Hepatocyte (in vitro differentiated cells): ENCODE measurements at regions not wholly inside any gene's neighbourhood (a gene's known extent, or its start where the extent isn't known, plus 50 kb on each side); places are given as distances from the start of the nearest gene placed in this dataset.

Experiments
- DNase-seq: peaks from one replicate; pipeline ENCODE4 v3.0.0-alpha.2; 2016; ENCODE audit warnings: low spot score
- H2AFZ ChIP-seq: fragments of 200-600 bp; sonication (generic); 2 replicates; pipeline ENCODE4 v1.6.0; 2016; ENCODE audit warnings: antibody characterized with exemption, mild to moderate bottlenecking
- H3K27ac ChIP-seq: fragments of 200-600 bp; sonication (generic); 2 replicates; pipeline ENCODE4 v1.5.1; 2016; ENCODE audit warnings: mild to moderate bottlenecking
- H3K27me3 ChIP-seq: fragments of 200-600 bp; sonication (generic); 2 replicates; pipeline ENCODE4 v1.6.1; 2016
- H3K36me3 ChIP-seq: fragments of 200-600 bp; sonication (generic); replicated peaks from 2 replicates; pipeline ENCODE4 v1.5.1; 2016; ENCODE audit warnings: low read depth; ENCODE audit not compliant: insufficient read depth
- H3K4me1 ChIP-seq: fragments of 200-600 bp; sonication (generic); 2 replicates; pipeline ENCODE4 v1.5.1; 2016; ENCODE audit warnings: mild to moderate bottlenecking, moderate library complexity; ENCODE audit not compliant: insufficient read depth
- H3K4me2 ChIP-seq: fragments of 200-600 bp; sonication (generic); 2 replicates; pipeline ENCODE4 v1.6.0; 2016
- H3K4me3 ChIP-seq: fragments of 200-600 bp; sonication (generic); 2 replicates; pipeline ENCODE4 v1.5.1; 2016; ENCODE audit warnings: mild to moderate bottlenecking
- H3K79me2 ChIP-seq: fragments of 200-600 bp; sonication (generic); 2 replicates; pipeline ENCODE4 v1.6.0; 2017; ENCODE audit warnings: mild to moderate bottlenecking
- H3K9me2 ChIP-seq: fragments of 200-600 bp; sonication (generic); replicated peaks from 2 replicates; pipeline ENCODE4 v1.6.0; 2017; ENCODE audit warnings: mild to moderate bottlenecking; ENCODE audit not compliant: insufficient read depth
- H3K9me3 ChIP-seq: fragments of 200-600 bp; sonication (generic); 2 replicates; pipeline ENCODE4 v1.5.1; 2016; ENCODE audit warnings: low read depth, mild to moderate bottlenecking
- H4K20me1 ChIP-seq: fragments of 200-600 bp; sonication (generic); 2 replicates; pipeline ENCODE4 v1.6.0; 2016; ENCODE audit warnings: mild to moderate bottlenecking; ENCODE audit not compliant: insufficient read depth, poor library complexity, severe bottlenecking
- EZH2 ChIP-seq: fragments of 200-600 bp; sonication (generic); IDR thresholded peaks from 2 replicates; pipeline ENCODE4 v1.6.1; 2016; ENCODE audit warnings: antibody characterized with exemption, mild to moderate bottlenecking, borderline replicate concordance
- EZH2phosphoT487 ChIP-seq: fragments of 200-600 bp; sonication (generic); IDR thresholded peaks from one replicate; pipeline ENCODE4 v1.6.1; 2018; ENCODE audit warnings: antibody characterized with exemption, mild to moderate bottlenecking, low read depth, moderate library complexity; ENCODE audit not compliant: unreplicated experiment, severe bottlenecking
- WGBS: methylation state at CpG from one replicate; pipeline ENCODE4 v1.1.6; 2016; ENCODE audit warnings: low lambda C conversion rate; ENCODE audit errors: missing lambda C conversion rate; 5-methylcytosine and 5-hydroxymethylcytosine counted together
- TF ChIP-seq, protein P1 (sequence below): fragments of 200-600 bp; sonication (generic); IDR thresholded peaks from 2 replicates; pipeline ENCODE4 v1.5.1; 2016; ENCODE audit warnings: antibody characterized with exemption, mild to moderate bottlenecking; ENCODE audit not compliant: poor library complexity

DNA sequence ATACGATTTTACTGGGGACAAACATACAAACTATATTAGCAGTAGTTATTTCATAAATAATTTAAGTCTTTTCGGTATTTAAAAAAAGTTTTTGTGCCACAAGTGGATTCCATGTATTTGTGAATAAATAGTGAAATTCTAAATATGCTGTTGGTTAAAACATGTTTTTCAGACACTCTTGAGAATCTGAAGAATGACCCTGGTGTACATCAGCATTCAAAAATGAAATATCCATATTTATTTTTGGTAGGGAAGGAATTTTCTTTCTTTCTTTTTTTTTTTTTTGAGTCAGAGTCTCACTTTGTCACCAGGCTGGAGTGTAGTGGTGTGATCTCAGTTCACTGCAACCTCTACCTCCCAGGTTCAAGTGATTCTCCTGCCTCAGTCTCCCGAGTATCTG, 136.1 kb upstream of the CDK6 start:
- Histone ChIP-seq H3K27me3 (no peaks in the 10 kb centered on the region), H3K4me1 (no peaks in the 10 kb centered on the region), H3K27ac (no peak overlapping the region), H4K20me1 (no peaks in the 10 kb centered on the region), H3K4me2 (no peak overlapping the region), H2AFZ (no peak overlapping the region), H3K9me2 (no peaks in the 10 kb centered on the region), H3K4me3 (no peak overlapping the region), H3K9me3 (no peaks in the 10 kb centered on the region), H3K36me3 (no peaks in the 10 kb centered on the region), H3K79me2 (no peaks in the 10 kb centered on the region)
- DNase-seq: no peak
- 88% methylated on average over 3 of the region's 3 CpGs for WGBS
- TF ChIP-seq, protein P1, sequence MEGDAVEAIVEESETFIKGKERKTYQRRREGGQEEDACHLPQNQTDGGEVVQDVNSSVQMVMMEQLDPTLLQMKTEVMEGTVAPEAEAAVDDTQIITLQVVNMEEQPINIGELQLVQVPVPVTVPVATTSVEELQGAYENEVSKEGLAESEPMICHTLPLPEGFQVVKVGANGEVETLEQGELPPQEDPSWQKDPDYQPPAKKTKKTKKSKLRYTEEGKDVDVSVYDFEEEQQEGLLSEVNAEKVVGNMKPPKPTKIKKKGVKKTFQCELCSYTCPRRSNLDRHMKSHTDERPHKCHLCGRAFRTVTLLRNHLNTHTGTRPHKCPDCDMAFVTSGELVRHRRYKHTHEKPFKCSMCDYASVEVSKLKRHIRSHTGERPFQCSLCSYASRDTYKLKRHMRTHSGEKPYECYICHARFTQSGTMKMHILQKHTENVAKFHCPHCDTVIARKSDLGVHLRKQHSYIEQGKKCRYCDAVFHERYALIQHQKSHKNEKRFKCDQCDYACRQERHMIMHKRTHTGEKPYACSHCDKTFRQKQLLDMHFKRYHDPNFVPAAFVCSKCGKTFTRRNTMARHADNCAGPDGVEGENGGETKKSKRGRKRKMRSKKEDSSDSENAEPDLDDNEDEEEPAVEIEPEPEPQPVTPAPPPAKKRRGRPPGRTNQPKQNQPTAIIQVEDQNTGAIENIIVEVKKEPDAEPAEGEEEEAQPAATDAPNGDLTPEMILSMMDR: no peak
- TF ChIP-seq EZH2phosphoT487: no peak
- no peak for TF ChIP-seq EZH2

- H3K9me3 ChIP-seq: no peaks in the 10 kb centered on the region
- no peaks in the 10 kb centered on the region for H3K27me3 ChIP-seq
- H3K27ac ChIP-seq: no peak overlapping the region
- no peaks in the 10 kb centered on the region for H3K79me2 ChIP-seq
- H3K4me2 ChIP-seq: no peak overlapping the region
- H3K4me3 ChIP-seq: no peak overlapping the region
- DNase-seq: no peak
- no peak overlapping the region for H2AFZ ChIP-seq
- no peaks in the 10 kb centered on the region for H3K4me1 ChIP-seq
- no peaks in the 10 kb centered on the region for H4K20me1 ChIP-seq
- H3K36me3 ChIP-seq: no peaks in the 10 kb centered on the region
- TF ChIP-seq, protein P1: no peak
- TF ChIP-seq EZH2phosphoT487 (no peak), EZH2 (no peak)
- no peaks in the 10 kb centered on the region for H3K9me2 ChIP-seq
- WGBS: 89% methylated on average over 3 of the region's 3 CpGs
Measured at GRCh38 chr7:92969061-92969460, 132.7 kb upstream of the CDK6 start.

- H3K4me2 ChIP-seq: no peak overlapping the region
- H3K9me3 ChIP-seq: no peaks in the 10 kb centered on the region
- no peak overlapping the region for H2AFZ ChIP-seq
- H3K79me2 ChIP-seq: no peaks in the 10 kb centered on the region
- no peaks in the 10 kb centered on the region for H3K36me3 ChIP-seq
- TF ChIP-seq EZH2 (no peak), EZH2phosphoT487 (no peak)
- TF ChIP-seq, protein P1: no peak
- DNase-seq: no peak
- H4K20me1 ChIP-seq: no peaks in the 10 kb centered on the region
- no peak overlapping the region for H3K27ac ChIP-seq
- no peaks in the 10 kb centered on the region for H3K27me3 ChIP-seq
- no peak overlapping the region for H3K4me3 ChIP-seq
- 79% methylated on average over 1 of the region's 1 CpG for WGBS
- no peaks in the 10 kb centered on the region for H3K9me2 ChIP-seq
- H3K4me1 ChIP-seq: no peaks in the 10 kb centered on the region
Measured at GRCh38 chr7:92968502-92968901, 132.1 kb upstream of the CDK6 start.

GRCh38 chr7:92967238-92967637, 130.9 kb upstream of the CDK6 start:
- Histone ChIP-seq H3K79me2 (no peaks in the 10 kb centered on the region), H4K20me1 (no peaks in the 10 kb centered on the region), H3K4me3 (no peak overlapping the region), H3K27ac (no peak overlapping the region), H3K9me2 (no peaks in the 10 kb centered on the region), H2AFZ (no peak overlapping the region), H3K36me3 (no peaks in the 10 kb centered on the region), H3K9me3 (no peaks in the 10 kb centered on the region), H3K4me2 (no peak overlapping the region), H3K27me3 (no peaks in the 10 kb centered on the region), H3K4me1 (no peaks in the 10 kb centered on the region)
- no peak for DNase-seq
- TF ChIP-seq, protein P1: no peak
- TF ChIP-seq EZH2: no peak
- TF ChIP-seq EZH2phosphoT487: no peak
